Putamen (tissue), 1 donor: ENCODE measurements at regions not wholly inside any gene's neighbourhood (a gene's known extent, or its start where the extent isn't known, plus 50 kb on each side); places are given as distances from the start of the nearest gene placed in this dataset.

Experiments used
- DNase-seq: peaks from one replicate; pipeline ENCODE4 v3.0.0-alpha.2; 2016; ENCODE audit warnings: low spot score

GRCh38 chr13:50358231-50359040, 343.2 kb downstream of the KCNRG start:
- DNase-seq, result peak; percentile 17

GRCh38 chr13:50359041-50359367, 343.8 kb downstream of the KCNRG start:
- no peak for DNase-seq

GRCh38 chr13:50359779-50360178, 344.5 kb downstream of the KCNRG start:
- no peak for DNase-seq

GRCh38 chr13:50360637-50361036, 345.4 kb downstream of the KCNRG start:
- no peak for DNase-seq

GRCh38 chr13:50361282-50361681, 346.0 kb downstream of the KCNRG start:
- no peak for DNase-seq

GRCh38 chr13:50365408-50366391, 350.5 kb downstream of the KCNRG start:
- DNase-seq, result no peak

- no peak for DNase-seq
Observed at GRCh38 chr13:50366488-50367174, 351.4 kb downstream of the KCNRG start.

- no peak for DNase-seq
Observed at GRCh38 chr13:50369646-50370045, 354.4 kb downstream of the KCNRG start.

GRCh38 chr13:50370303-50370950, 355.2 kb downstream of the KCNRG start:
- DNase-seq, result no peak

GRCh38 chr13:50374517-50374916, 359.3 kb downstream of the KCNRG start:
- no peak for DNase-seq

- DNase-seq, result no peak
Observed at GRCh38 chr13:50375792-50376191, 360.5 kb downstream of the KCNRG start.

GRCh38 chr13:50376895-50377575, 361.8 kb downstream of the KCNRG start:
- no peak for DNase-seq

- no peak for DNase-seq
Observed at GRCh38 chr13:50377726-50378270, 362.6 kb downstream of the KCNRG start.

GRCh38 chr13:50378509-50379044, 363.3 kb downstream of the KCNRG start:
- DNase-seq, result no peak

- DNase-seq, result no peak
Observed at GRCh38 chr13:50379584-50379983, 364.3 kb downstream of the KCNRG start.

GRCh38 chr13:50380905-50381304, 365.7 kb downstream of the KCNRG start:
- DNase-seq, result no peak

- DNase-seq, result no peak
Observed at GRCh38 chr13:50382511-50382910, 367.3 kb downstream of the KCNRG start.

GRCh38 chr13:50382951-50383350, 367.7 kb downstream of the KCNRG start:
- DNase-seq, result no peak

- no peak for DNase-seq
Observed at GRCh38 chr13:50384724-50385123, 369.5 kb downstream of the KCNRG start.

GRCh38 chr13:50386541-50387050, 371.4 kb downstream of the KCNRG start:
- peak; percentile 34 for DNase-seq
